ENCODE measurements at regions not wholly inside any gene's neighbourhood (a gene's known extent, or its start where the extent isn't known, plus 50 kb on each side); places are given as distances from the start of the nearest gene placed in this dataset.

GRCh38 chr21:34022627-34023335 lies 50.6 kb upstream of the MRPS6 start:
- no peak for DNase-seq

DNA sequence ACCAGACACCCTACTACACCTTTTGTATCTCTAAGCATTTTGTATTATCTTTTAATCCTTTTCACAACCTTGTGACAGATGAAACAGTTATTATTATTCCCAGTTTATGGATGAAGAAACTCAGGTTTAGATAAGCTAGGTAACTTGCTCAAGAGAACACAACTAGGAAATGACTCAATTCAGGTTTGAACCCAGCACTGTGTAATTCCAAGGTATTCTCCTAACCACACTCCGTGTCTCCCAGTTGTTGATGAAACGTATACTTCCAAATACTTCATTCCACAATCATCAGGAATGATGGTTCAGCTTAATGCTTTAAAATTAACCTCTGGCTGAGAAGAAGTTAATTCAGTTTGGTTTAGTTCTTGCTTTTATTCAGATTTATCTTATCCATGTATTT lies 51.7 kb upstream of the MRPS6 start:
- DNase-seq, result no peak

- no peak for DNase-seq
Observed at GRCh38 chr21:34020983-34021553, 52.3 kb upstream of the MRPS6 start.

GRCh38 chr21:34020005-34020847 lies 53.2 kb upstream of the MRPS6 start:
- no peak for DNase-seq

DNA sequence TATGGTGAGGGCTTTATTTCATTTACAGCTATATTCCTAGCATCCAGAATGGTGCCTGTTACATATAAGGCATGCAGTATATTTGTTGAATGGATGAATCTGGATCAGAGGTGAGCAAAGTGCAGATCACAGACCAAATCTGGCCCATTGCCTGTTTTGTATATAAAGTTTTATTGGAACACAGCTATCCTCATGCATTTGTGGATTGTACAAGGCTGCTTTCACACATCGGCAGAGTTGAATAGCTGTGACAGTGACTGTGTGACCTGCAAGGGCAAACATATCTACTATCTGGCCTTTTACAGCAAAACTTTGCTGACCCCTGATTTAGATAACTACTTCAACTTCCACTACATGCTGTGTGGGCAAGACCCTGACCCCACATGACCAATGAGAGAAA lies 54.0 kb upstream of the MRPS6 start:
- DNase-seq, result no peak

DNA sequence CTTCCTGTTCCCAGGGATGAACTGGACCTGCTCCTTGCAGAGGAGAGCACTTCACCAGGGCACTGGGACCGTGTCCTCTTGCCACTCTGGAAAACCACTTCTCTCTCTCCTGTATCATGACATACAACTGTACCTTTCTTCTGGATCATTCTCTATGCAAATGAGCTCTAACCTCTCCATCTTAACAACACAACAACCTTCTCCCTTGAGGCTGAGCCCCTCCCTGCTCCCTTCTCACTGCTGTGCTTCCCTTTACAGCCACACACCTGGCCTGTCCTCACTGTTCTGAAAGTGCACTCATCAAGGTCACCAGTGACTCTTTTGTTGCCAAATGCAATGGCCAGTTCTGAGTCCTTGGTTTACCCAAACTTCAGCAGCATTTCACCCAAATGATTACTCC lies 54.5 kb upstream of the MRPS6 start:
- no peak for DNase-seq

DNA sequence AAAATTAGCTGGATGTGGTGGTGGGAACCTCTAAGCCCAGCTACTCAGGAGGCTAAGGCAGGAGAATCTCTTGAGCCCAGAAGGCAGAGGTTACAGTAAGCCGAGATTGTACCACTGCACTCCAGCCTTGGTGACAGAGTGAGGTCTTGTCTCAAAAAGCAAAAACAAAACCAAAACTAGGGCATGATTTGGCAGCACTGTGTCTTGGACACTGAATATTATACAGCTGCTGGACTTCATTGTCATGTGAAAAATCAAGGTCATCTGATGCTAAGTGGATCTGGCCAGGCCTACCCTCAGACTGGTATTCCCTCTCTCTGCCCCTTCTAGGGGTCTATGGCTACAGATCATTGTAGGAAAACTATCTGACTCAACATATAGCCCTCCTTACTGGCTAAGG lies 55.2 kb upstream of the MRPS6 start:
- no peak for DNase-seq

DNA sequence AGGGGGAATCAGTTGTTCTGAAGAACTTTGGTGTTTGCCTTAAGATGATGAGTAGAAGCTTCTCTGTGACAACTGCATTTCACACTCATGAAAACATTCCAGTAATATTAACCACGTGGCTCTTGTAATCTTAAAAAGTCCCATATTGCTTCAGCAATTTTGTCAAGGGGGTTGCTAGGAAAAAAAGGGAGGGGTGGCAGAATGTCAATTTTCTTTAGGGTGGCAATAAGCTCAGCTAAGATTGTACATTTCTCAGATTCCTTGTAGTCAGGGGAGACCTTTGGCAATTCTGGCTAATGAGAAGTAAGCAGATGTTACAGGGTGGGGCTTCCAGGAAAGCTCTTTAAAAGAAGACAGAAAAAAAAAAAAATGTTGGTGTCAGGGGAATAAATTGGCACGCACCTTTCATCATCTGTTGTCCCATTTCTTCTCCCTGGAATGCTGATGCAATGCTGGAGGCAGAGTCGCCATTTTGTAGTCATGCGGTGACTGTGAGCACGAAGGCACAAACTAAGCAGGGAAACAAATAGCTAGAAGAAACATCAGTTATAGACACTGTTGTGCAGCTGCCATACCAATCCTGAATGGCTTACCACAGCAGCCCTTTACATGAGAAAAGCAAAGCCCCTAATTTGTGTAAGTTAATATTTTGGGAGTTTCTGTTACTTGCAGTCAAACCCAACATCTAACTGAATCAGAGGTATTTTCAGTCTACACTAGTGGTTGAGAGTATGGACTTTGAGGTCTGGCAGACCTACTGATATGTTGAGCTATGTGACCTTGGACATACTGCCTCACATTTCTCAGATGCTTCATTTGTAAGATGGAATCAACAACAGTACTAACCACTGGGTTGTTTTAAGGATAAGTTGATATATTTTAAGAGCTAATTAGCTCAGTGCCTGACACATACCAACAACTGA lies 56.1 kb upstream of the MRPS6 start:
- DNase-seq, result no peak

- no peak for DNase-seq
Observed at GRCh38 chr21:34012640-34013039, 60.7 kb upstream of the MRPS6 start.

DNA sequence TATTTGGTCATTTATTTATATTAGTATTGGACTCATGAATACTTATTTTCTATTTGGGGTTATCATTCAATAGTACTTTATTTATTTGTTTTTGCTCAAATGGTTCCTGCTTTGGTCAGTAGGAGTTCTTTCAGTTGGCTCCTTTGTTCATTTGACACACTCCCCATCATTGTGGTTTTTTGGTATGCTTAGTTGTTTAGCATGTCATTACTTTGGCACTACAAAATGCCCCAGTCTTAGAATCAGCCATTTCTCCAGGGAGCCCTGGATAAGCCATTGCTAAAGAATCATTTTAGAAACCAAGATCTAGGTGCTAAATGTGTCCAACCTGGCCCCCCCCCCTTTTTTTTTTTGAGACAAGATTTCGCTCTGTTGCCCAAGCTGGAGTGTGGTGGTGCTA lies 61.7 kb upstream of the MRPS6 start:
- no peak for DNase-seq

GRCh38 chr21:34009193-34009592 lies 64.2 kb upstream of the MRPS6 start:
- DNase-seq, result no peak

DNA sequence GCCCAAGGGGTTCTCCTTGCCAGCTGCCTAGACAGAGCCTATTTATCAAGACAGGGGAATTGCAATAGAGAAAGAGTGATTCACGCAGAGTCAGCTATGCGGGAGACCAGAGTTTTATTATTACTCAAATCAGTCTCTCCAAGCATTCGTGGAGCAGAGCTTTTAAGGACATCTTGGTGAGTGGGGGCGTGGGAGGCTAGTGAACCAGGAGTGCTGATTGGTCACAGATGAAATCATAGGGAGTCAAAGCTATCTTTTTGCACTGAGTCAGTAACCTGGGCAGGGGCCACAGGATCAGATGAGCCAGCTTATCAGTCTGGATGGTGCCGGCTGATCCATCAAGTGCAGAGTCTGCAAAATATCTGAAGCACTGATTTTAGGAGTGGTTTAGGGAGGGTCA lies 64.8 kb upstream of the MRPS6 start:
- no peak for DNase-seq

GRCh38 chr21:34006611-34007168 lies 66.7 kb upstream of the MRPS6 start:
- no peak for DNase-seq

GRCh38 chr21:34004974-34005373 lies 68.4 kb upstream of the MRPS6 start:
- no peak for DNase-seq

- no peak for DNase-seq
Observed at GRCh38 chr21:34004013-34004938, 69.1 kb upstream of the MRPS6 start.

DNA sequence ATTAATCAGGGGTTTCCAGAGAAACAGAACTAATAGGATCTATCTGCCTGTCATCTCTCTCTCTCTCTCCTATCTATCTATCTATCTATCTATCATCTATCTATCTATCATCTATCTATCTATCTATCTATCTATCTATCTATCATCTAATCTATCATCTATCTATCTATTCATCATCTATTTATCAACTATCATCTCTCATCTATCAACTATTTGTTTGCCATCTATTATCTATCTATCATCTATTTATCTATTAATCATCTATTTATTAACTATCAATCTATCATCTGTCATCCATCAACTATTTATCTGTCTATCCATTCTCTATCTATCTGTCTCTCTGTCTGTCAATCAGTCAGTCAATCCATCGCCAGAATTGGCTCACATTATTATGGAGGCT lies 70.0 kb upstream of the MRPS6 start:
- no peak for DNase-seq

GRCh38 chr21:34000375-34000774 lies 73.0 kb upstream of the MRPS6 start:
- DNase-seq, result no peak

- DNase-seq, result no peak
Observed at GRCh38 chr21:33998809-33999208, 74.6 kb upstream of the MRPS6 start.

- no peak for DNase-seq
Observed at GRCh38 chr21:33998402-33998801, 75.0 kb upstream of the MRPS6 start.

- DNase-seq, result no peak
Observed at GRCh38 chr21:33997436-33997835, 75.9 kb upstream of the MRPS6 start.

DNA sequence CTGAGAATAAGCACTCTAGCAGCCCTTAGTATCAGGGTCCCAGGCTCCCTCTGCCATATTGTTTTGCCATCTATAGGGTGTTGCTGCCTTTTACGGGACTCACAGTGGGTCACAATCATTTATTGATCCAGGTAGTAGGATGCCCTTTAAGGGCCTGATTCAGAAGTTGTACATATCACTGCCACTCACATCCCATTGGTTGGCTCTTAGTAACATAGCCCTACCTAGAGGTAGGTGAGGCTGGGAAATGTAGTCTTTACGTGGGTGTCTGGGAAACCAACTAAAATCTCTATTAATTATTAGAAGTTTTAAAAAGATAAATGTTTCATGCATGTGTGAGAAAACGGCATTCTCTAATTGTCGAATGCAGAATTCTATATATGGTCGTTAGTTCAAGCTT lies 78.8 kb upstream of the ATP5PO start:
- no peak for DNase-seq
